Panc1 (cell line): ENCODE measurements at regions not wholly inside any gene's neighbourhood (a gene's known extent, or its start where the extent isn't known, plus 50 kb on each side); places are given as distances from the start of the nearest gene placed in this dataset.

ENCODE experiments used
- ATAC-seq: fragments of 200-7000 bp; cut with Tn5 transposase; 2 replicates; pipeline ENCODE4 v1.9.1; 2020; ENCODE audit warnings: mild to moderate bottlenecking, moderate library complexity
- BruUV-seq: library from RNA; stranded (reverse); fragments of 400-500 nt; replicated peaks from 2 replicates; lab custom pipeline; 2021; lab: Mats Ljungman, UMichigan
- CTCF ChIA-PET: fragments of 300-600 bp; sonication (Branson Sonifier 250); formaldehyde crosslinking; loops from one replicate; lab custom pipeline; 2022; ENCODE audit warnings: antibody characterized with exemption; lab: Charles Lee
- POLR2A ChIA-PET: fragments of 300-600 bp; sonication (Branson Sonifier 250); formaldehyde crosslinking; loops from one replicate; lab custom pipeline; 2022; ENCODE audit warnings: antibody characterized with exemption; lab: Charles Lee
- DNase-seq: peaks from one replicate; pipeline ENCODE4 v3.0.0-alpha.2; 2010; ENCODE audit warnings: low read depth, low spot score
- H3K27ac ChIP-seq: 2 replicates; pipeline ENCODE4 v1.5.1; 2011; ENCODE audit warnings: mild to moderate bottlenecking, low read length, inconsistent platforms
- H3K27me3 ChIP-seq: fragments of 200-500 bp; sonication (Bioruptor generic); 2 replicates; pipeline ENCODE4 v1.6.0; 2014; ENCODE audit warnings: low read length, inconsistent platforms; ENCODE audit not compliant: control insufficient read depth, insufficient read depth
- H3K36me3 ChIP-seq: fragments of 200-500 bp; sonication (Bioruptor generic); 2 replicates; pipeline ENCODE4 v1.5.1; 2014; ENCODE audit warnings: inconsistent platforms, mild to moderate bottlenecking, low read length, moderate library complexity; ENCODE audit not compliant: control insufficient read depth, insufficient read depth
- H3K4me1 ChIP-seq: 2 replicates; pipeline ENCODE4 v1.5.1; 2011; ENCODE audit warnings: inconsistent platforms, mild to moderate bottlenecking, low read length, moderate library complexity; ENCODE audit not compliant: control insufficient read depth, insufficient read depth
- H3K4me3 ChIP-seq, 2 experiments: 2 replicates each; pipeline ENCODE4 v1.5.1; 2011 to 2012; ENCODE audit warnings: low read depth in 2 of 2, low read length in 2 of 2, mild to moderate bottlenecking in 2 of 2, inconsistent platforms in 1 of 2, moderate library complexity in 1 of 2
- H3K9me3 ChIP-seq: fragments of 200-500 bp; sonication (Bioruptor generic); 2 replicates; pipeline ENCODE4 v1.5.1; 2014; ENCODE audit warnings: low read depth, mild to moderate bottlenecking, inconsistent platforms, low read length, moderate library complexity; ENCODE audit not compliant: control insufficient read depth, insufficient read depth
- CTCF ChIP-seq: fragments of 450-650 bp; IDR thresholded peaks from 2 replicates; pipeline ENCODE4 v1.5.1; 2017; ENCODE audit warnings: mild to moderate bottlenecking
- POLR2AphosphoS5 ChIP-seq: IDR thresholded peaks from 2 replicates; pipeline ENCODE4 v1.6.1; 2012; ENCODE audit warnings: mild to moderate bottlenecking, low read depth, low read length, moderate library complexity
- REST ChIP-seq, 2 experiments: IDR thresholded peaks; 2 replicates each; pipeline ENCODE4 v1.6.1; 2011 to 2012; ENCODE audit warnings: low read depth in 2 of 2, control low read depth in 1 of 2, low read length in 1 of 2, mild to moderate bottlenecking in 1 of 2, moderate library complexity in 1 of 2; ENCODE audit not compliant: insufficient read depth in 1 of 2
- SIN3A ChIP-seq: IDR thresholded peaks from 2 replicates; pipeline ENCODE4 v1.6.1; 2012; ENCODE audit warnings: low read depth, mild to moderate bottlenecking, low read length, moderate library complexity, borderline replicate concordance; ENCODE audit not compliant: insufficient read depth
- TCF7L2 ChIP-seq: IDR thresholded peaks from 2 replicates; pipeline ENCODE4 v1.6.1; 2011; ENCODE audit warnings: mild to moderate bottlenecking, low read depth, low read length, inconsistent platforms
- in situ Hi-C: cut with HindIII; loops from 2 replicates; pipeline ENCODE4 v1.10.0; 2016; ENCODE audit warnings: low sequenced_read_pairs, low pct_unique_long_range_greater_than_20kb
- intact Hi-C: fragments of 100-400 bp; cut with micrococcal nuclease; formaldehyde crosslinking; loops from one replicate; pipeline ENCODE4 v1.10.0; 2022; ENCODE audit not compliant: unreplicated experiment

- ChIA-PET CTCF (no interaction called here), POLR2A (no interaction called here)
- no peaks in the 10 kb centered on the region for H3K9me3 ChIP-seq
- no peak overlapping the region for H3K27ac ChIP-seq
- TF ChIP-seq TCF7L2 (no peak), REST (IDR thresholded peaks at IDR 0.05; ENCODE audit: insufficient read depth in 1 of 2, low read depth in 2 of 2, low read length in 1 of 2) (no peak), SIN3A (no peak), POLR2AphosphoS5 (no peak), CTCF (no peak)
- no peaks in the 10 kb centered on the region for H3K36me3 ChIP-seq
- ATAC-seq (0 out of 2 replicates have a peak, but pooled peaks have one; percentile 26), DNase-seq (no peak)
- intact Hi-C loops: no loop called here
- no peaks in the 10 kb centered on the region for H3K27me3 ChIP-seq
- in situ Hi-C loops: no loop called here
- H3K4me1 ChIP-seq: no peaks in the 10 kb centered on the region
- BruUV-seq: no TSS peak
- no peak overlapping the region; a peak in 1 of 4 replicates for H3K4me3 ChIP-seq
These were observed 271.3 kb upstream of the CNTNAP2 start for GRCh38 chr7:145845345-145845744.

GRCh38 chr7:145839814-145840213 lies 276.8 kb upstream of the CNTNAP2 start:
- H3K36me3 ChIP-seq: no peaks in the 10 kb centered on the region
- H3K9me3 ChIP-seq: no peaks in the 10 kb centered on the region
- no peak for DNase-seq
- ChIA-PET CTCF (no interaction called here), POLR2A (no interaction called here)
- H3K4me1 ChIP-seq: no peaks in the 10 kb centered on the region
- no peak for ATAC-seq
- no peak for TF ChIP-seq TCF7L2
- no peak for TF ChIP-seq SIN3A
- no peak for TF ChIP-seq POLR2AphosphoS5
- no peak for TF ChIP-seq REST (IDR thresholded peaks at IDR 0.05; ENCODE audit: insufficient read depth in 1 of 2, low read depth in 2 of 2, low read length in 1 of 2)
- TF ChIP-seq CTCF: no peak
- BruUV-seq: no TSS peak
- H3K4me3 ChIP-seq: no peak overlapping the region
- intact Hi-C loops (no loop called here), in situ Hi-C loops (no loop called here)
- H3K27me3 ChIP-seq: no peaks in the 10 kb centered on the region
- H3K27ac ChIP-seq: no peak overlapping the region
